ENCODE measurements at regions not wholly inside any gene's neighbourhood (a gene's known extent, or its start where the extent isn't known, plus 50 kb on each side); places are given as distances from the start of the nearest gene placed in this dataset.

- TF ChIP-seq SUZ12 (IDR thresholded peaks at IDR 0.05; ENCODE audit: extremely low read depth, insufficient read depth, insufficient read length) (no peak), ZNF274 (IDR thresholded peaks at IDR 0.05; ENCODE audit: low read depth, low read length) (no peak), YY1 (IDR thresholded peaks at IDR 0.05; ENCODE audit: insufficient read depth, insufficient read length) (no peak)
- H3K4me3 ChIP-seq (ENCODE audit: insufficient read length, low read depth): no peak overlapping the region
- no peak for DNase-seq (ENCODE audit: low read depth, low spot score)
- H3K4me1 ChIP-seq (ENCODE audit: insufficient read depth, insufficient read length): no peaks in the 10 kb centered on the region
- H3K27me3 ChIP-seq (ENCODE audit: insufficient read depth, insufficient read length): no peaks in the 10 kb centered on the region
- H3K9ac ChIP-seq (ENCODE audit: insufficient read length, low read depth): no peak overlapping the region
- no peaks in the 10 kb centered on the region for H3K36me3 ChIP-seq (ENCODE audit: insufficient read depth, insufficient read length, low read length)
- H3K9me3 ChIP-seq (ENCODE audit: insufficient read depth, low read length): no peaks in the 10 kb centered on the region
Observed at GRCh38 chr18:56545464-56545863, 92.9 kb downstream of the TXNL1 start.

GRCh38 chr18:56542476-56542875 is 95.9 kb downstream of the TXNL1 start:
- no peak overlapping the region for H3K4me3 ChIP-seq (ENCODE audit: insufficient read length, low read depth)
- H3K9ac ChIP-seq (ENCODE audit: insufficient read length, low read depth): no peak overlapping the region

DNA sequence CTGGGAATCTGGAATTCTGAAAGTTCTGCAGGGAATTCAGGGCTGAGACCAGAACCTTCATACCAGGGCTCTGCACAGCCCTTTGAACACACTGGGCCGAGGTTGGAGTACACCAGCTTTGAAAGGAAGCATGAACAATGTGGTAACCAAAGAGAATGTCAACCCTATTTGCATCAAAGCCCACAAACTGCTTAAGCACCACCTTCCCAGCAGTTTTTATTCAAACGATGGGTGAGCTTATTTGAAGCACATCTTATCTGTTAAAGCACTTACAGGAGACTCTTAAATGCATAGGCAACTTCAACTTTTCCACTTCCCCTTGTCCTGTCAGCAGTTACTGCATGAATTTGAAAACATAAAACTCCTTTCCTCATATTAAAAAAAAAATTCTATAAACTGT is 96.6 kb downstream of the TXNL1 start:
- TF ChIP-seq ZNF274 (IDR thresholded peaks at IDR 0.05; ENCODE audit: low read depth, low read length): no peak
- no peak for TF ChIP-seq YY1 (IDR thresholded peaks at IDR 0.05; ENCODE audit: insufficient read depth, insufficient read length)
- no peak for TF ChIP-seq SUZ12 (IDR thresholded peaks at IDR 0.05; ENCODE audit: extremely low read depth, insufficient read depth, insufficient read length)
- no peak overlapping the region for H3K4me3 ChIP-seq (ENCODE audit: insufficient read length, low read depth)
- peak; percentile 13 for DNase-seq (ENCODE audit: low read depth, low spot score)

More at GRCh38 chr18:56542476-56542875, 95.9 kb downstream of the TXNL1 start:
- no peaks in the 10 kb centered on the region for H3K27me3 ChIP-seq (ENCODE audit: insufficient read depth, insufficient read length)
- no peak for TF ChIP-seq ZNF274 (IDR thresholded peaks at IDR 0.05; ENCODE audit: low read depth, low read length)
- TF ChIP-seq YY1 (IDR thresholded peaks at IDR 0.05; ENCODE audit: insufficient read depth, insufficient read length): no peak
- TF ChIP-seq SUZ12 (IDR thresholded peaks at IDR 0.05; ENCODE audit: extremely low read depth, insufficient read depth, insufficient read length): no peak
- no peaks in the 10 kb centered on the region for H3K9me3 ChIP-seq (ENCODE audit: insufficient read depth, low read length)
- no peaks in the 10 kb centered on the region for H3K4me1 ChIP-seq (ENCODE audit: insufficient read depth, insufficient read length)
- no peak for DNase-seq (ENCODE audit: low read depth, low spot score)
- no peaks in the 10 kb centered on the region for H3K36me3 ChIP-seq (ENCODE audit: insufficient read depth, insufficient read length, low read length)

GRCh38 chr18:56541340-56541739 is 97.1 kb downstream of the TXNL1 start:
- DNase-seq (ENCODE audit: low read depth, low spot score): no peak
- no peak overlapping the region for H3K9ac ChIP-seq (ENCODE audit: insufficient read length, low read depth)

More for the DNA sequence above, 96.6 kb downstream of the TXNL1 start:
- H3K9ac ChIP-seq (ENCODE audit: insufficient read length, low read depth): no peak overlapping the region
- no peaks in the 10 kb centered on the region for H3K36me3 ChIP-seq (ENCODE audit: insufficient read depth, insufficient read length, low read length)
- no peaks in the 10 kb centered on the region for H3K9me3 ChIP-seq (ENCODE audit: insufficient read depth, low read length)
- no peaks in the 10 kb centered on the region for H3K4me1 ChIP-seq (ENCODE audit: insufficient read depth, insufficient read length)
- no peaks in the 10 kb centered on the region for H3K27me3 ChIP-seq (ENCODE audit: insufficient read depth, insufficient read length)

GRCh38 chr18:56538746-56539145 is 99.6 kb downstream of the TXNL1 start:
- H3K36me3 ChIP-seq (ENCODE audit: insufficient read depth, insufficient read length, low read length): no peaks in the 10 kb centered on the region
- TF ChIP-seq ZNF274 (IDR thresholded peaks at IDR 0.05; ENCODE audit: low read depth, low read length) (no peak), SUZ12 (IDR thresholded peaks at IDR 0.05; ENCODE audit: extremely low read depth, insufficient read depth, insufficient read length) (no peak)
- no peaks in the 10 kb centered on the region for H3K9me3 ChIP-seq (ENCODE audit: insufficient read depth, low read length)
- H3K27me3 ChIP-seq (ENCODE audit: insufficient read depth, insufficient read length): no peaks in the 10 kb centered on the region
- no peak overlapping the region for H3K9ac ChIP-seq (ENCODE audit: insufficient read length, low read depth)
- H3K4me1 ChIP-seq (ENCODE audit: insufficient read depth, insufficient read length): no peaks in the 10 kb centered on the region
- no peak for DNase-seq (ENCODE audit: low read depth, low spot score)
- H3K4me3 ChIP-seq (ENCODE audit: insufficient read length, low read depth): no peak overlapping the region

More at GRCh38 chr18:56541340-56541739, 97.1 kb downstream of the TXNL1 start:
- no peaks in the 10 kb centered on the region for H3K36me3 ChIP-seq (ENCODE audit: insufficient read depth, insufficient read length, low read length)
- H3K4me1 ChIP-seq (ENCODE audit: insufficient read depth, insufficient read length): no peaks in the 10 kb centered on the region
- H3K27me3 ChIP-seq (ENCODE audit: insufficient read depth, insufficient read length): no peaks in the 10 kb centered on the region
- H3K9me3 ChIP-seq (ENCODE audit: insufficient read depth, low read length): no peaks in the 10 kb centered on the region
- TF ChIP-seq YY1 (IDR thresholded peaks at IDR 0.05; ENCODE audit: insufficient read depth, insufficient read length) (no peak), SUZ12 (IDR thresholded peaks at IDR 0.05; ENCODE audit: extremely low read depth, insufficient read depth, insufficient read length) (no peak), ZNF274 (IDR thresholded peaks at IDR 0.05; ENCODE audit: low read depth, low read length) (no peak)
- H3K4me3 ChIP-seq (ENCODE audit: insufficient read length, low read depth): no peak overlapping the region

GRCh38 chr18:56532176-56532840 is 106.1 kb downstream of the TXNL1 start:
- Histone ChIP-seq H3K9me3 (ENCODE audit: insufficient read depth, low read length) (no peaks in the 10 kb centered on the region), H3K27me3 (ENCODE audit: insufficient read depth, insufficient read length) (no peaks in the 10 kb centered on the region), H3K9ac (ENCODE audit: insufficient read length, low read depth) (no peak overlapping the region), H3K36me3 (ENCODE audit: insufficient read depth, insufficient read length, low read length) (no peaks in the 10 kb centered on the region), H3K4me1 (ENCODE audit: insufficient read depth, insufficient read length) (no peaks in the 10 kb centered on the region), H3K4me3 (ENCODE audit: insufficient read length, low read depth) (no peak overlapping the region)
- no peak for TF ChIP-seq ZNF274 (IDR thresholded peaks at IDR 0.05; ENCODE audit: low read depth, low read length)
- TF ChIP-seq YY1 (IDR thresholded peaks at IDR 0.05; ENCODE audit: insufficient read depth, insufficient read length): no peak
- no peak for TF ChIP-seq SUZ12 (IDR thresholded peaks at IDR 0.05; ENCODE audit: extremely low read depth, insufficient read depth, insufficient read length)
- DNase-seq (ENCODE audit: low read depth, low spot score): no peak

DNA sequence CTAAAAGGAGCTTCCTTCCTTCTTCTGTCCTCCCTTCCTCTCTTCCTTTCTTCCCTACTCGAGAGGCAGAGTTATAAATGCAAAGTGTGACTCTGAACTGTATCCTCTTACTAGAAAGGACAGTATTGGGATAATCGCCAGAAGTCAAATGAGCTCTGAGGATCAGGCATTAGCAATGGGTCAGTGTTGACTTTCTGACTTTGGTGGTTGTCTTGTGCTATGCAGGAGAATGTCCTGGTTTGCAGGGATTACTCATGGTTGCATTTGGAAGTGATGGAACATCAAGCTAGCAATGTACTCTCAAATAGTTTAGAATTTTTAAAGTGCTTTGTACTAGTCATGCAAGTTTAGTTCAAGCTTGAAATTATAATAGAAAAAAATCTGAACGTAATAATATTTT is 115.6 kb downstream of the TXNL1 start:
- no peaks in the 10 kb centered on the region for H3K27me3 ChIP-seq (ENCODE audit: insufficient read depth, insufficient read length)
- no peak for TF ChIP-seq YY1 (IDR thresholded peaks at IDR 0.05; ENCODE audit: insufficient read depth, insufficient read length)
- no peak for TF ChIP-seq SUZ12 (IDR thresholded peaks at IDR 0.05; ENCODE audit: extremely low read depth, insufficient read depth, insufficient read length)
- DNase-seq (ENCODE audit: low read depth, low spot score): no peak
- peaks cover 10% of the 10 kb centered on the region; the same call in 1 of the 2 replicates for H3K9me3 ChIP-seq (ENCODE audit: insufficient read depth, low read length)
- H3K4me1 ChIP-seq (ENCODE audit: insufficient read depth, insufficient read length): no peaks in the 10 kb centered on the region
- no peak overlapping the region for H3K4me3 ChIP-seq (ENCODE audit: insufficient read length, low read depth)
- H3K9ac ChIP-seq (ENCODE audit: insufficient read length, low read depth): no peak overlapping the region
- no peaks in the 10 kb centered on the region for H3K36me3 ChIP-seq (ENCODE audit: insufficient read depth, insufficient read length, low read length)
